Keratinocyte (primary cell): ENCODE measurements at regions not wholly inside any gene's neighbourhood (a gene's known extent, or its start where the extent isn't known, plus 50 kb on each side); places are given as distances from the start of the nearest gene placed in this dataset.
"Not testable (repeated sequence)": the region's sequence is repeated elsewhere in the genome, so short reads cannot be mapped to it uniquely, and the experiment has no call there.

ENCODE experiments used
- DNase-seq: peaks from one replicate; pipeline ENCODE4 v3.0.0-alpha.2; 2011; ENCODE audit warnings: low read depth, missing footprints, low spot score
- FAIRE-seq: peaks from 2 replicates; lab custom pipeline; 2011; peaks lifted over from hg19 to GRCh38; lab: Jason Lieb, UNC
- H2AFZ ChIP-seq: 2 replicates; pipeline ENCODE4 v1.6.0; 2012; ENCODE audit warnings: low read length, control low read depth, inconsistent platforms; ENCODE audit not compliant: control insufficient read depth
- H3K27ac ChIP-seq: 2 replicates; pipeline ENCODE4 v1.5.1; 2011; ENCODE audit warnings: low read length; ENCODE audit not compliant: control insufficient read depth, insufficient read depth
- H3K27me3 ChIP-seq: 3 replicates; pipeline ENCODE4 v1.6.0; 2011; ENCODE audit warnings: low read length; ENCODE audit not compliant: control insufficient read depth, insufficient read depth; ENCODE audit errors: extremely low read depth
- H3K36me3 ChIP-seq, 2 experiments: 2 replicates in 1 of 2; 3 replicates in 1 of 2; pipeline ENCODE4 v1.5.1; 2011; ENCODE audit warnings: low read length in 2 of 2, mild to moderate bottlenecking in 1 of 2; ENCODE audit not compliant: control insufficient read depth in 2 of 2, insufficient read depth in 2 of 2; ENCODE audit errors: extremely low read depth in 1 of 2
- H3K4me1 ChIP-seq: 3 replicates; pipeline ENCODE4 v1.5.1; 2011; ENCODE audit warnings: low read length; ENCODE audit not compliant: control insufficient read depth, insufficient read depth; ENCODE audit errors: extremely low read depth
- H3K4me2 ChIP-seq: 3 replicates; pipeline ENCODE4 v1.6.0; 2011; ENCODE audit warnings: low read depth, low read length; ENCODE audit not compliant: control insufficient read depth, insufficient read depth; ENCODE audit errors: extremely low read depth
- H3K4me3 ChIP-seq, 3 experiments: fragments of 200-600 bp in 1 of 3; sonication (generic) in 1 of 3; 2 replicates in 2 of 3; 3 replicates in 1 of 3; pipeline ENCODE4 v1.5.1; 2011 to 2016; ENCODE audit warnings: low read length in 3 of 3, mild to moderate bottlenecking in 3 of 3, control low read depth in 2 of 3, inconsistent platforms in 1 of 3, low read depth in 1 of 3, mixed read lengths in 1 of 3, mixed run types in 1 of 3, moderate library complexity in 1 of 3; ENCODE audit not compliant: control insufficient read depth in 2 of 3, insufficient read depth in 2 of 3; ENCODE audit errors: extremely low read depth in 1 of 3
- H3K79me2 ChIP-seq: 2 replicates; pipeline ENCODE4 v1.6.0; 2012; ENCODE audit warnings: low read length; ENCODE audit not compliant: control insufficient read depth, insufficient read depth
- H3K9ac ChIP-seq: 3 replicates; pipeline ENCODE4 v1.6.0; 2011; ENCODE audit warnings: low read length; ENCODE audit not compliant: control insufficient read depth, insufficient read depth; ENCODE audit errors: extremely low read depth
- H3K9me1 ChIP-seq: 3 replicates; pipeline ENCODE4 v1.6.0; 2011; ENCODE audit warnings: low read length; ENCODE audit not compliant: control insufficient read depth, insufficient read depth; ENCODE audit errors: extremely low read depth
- H3K9me3 ChIP-seq: 2 replicates; pipeline ENCODE4 v1.5.1; 2012; ENCODE audit warnings: low read depth, low read length; ENCODE audit not compliant: control insufficient read depth
- H4K20me1 ChIP-seq: 3 replicates; pipeline ENCODE4 v1.6.0; 2011; ENCODE audit warnings: low read length; ENCODE audit not compliant: control insufficient read depth, insufficient read depth; ENCODE audit errors: extremely low read depth
- EZH2 ChIP-seq: IDR thresholded peaks from one replicate; pipeline ENCODE4 v1.6.1; 2012; ENCODE audit warnings: inconsistent platforms, mild to moderate bottlenecking, low read length, moderate library complexity
- dilution Hi-C: fragments of 300-500 bp; cut with MboI; formaldehyde crosslinking; loops from one replicate; pipeline ENCODE4 v1.7.0; 2020; ENCODE audit warnings: low sequenced_read_pairs; ENCODE audit not compliant: extremely low pct_ligation_motif_present
- TF ChIP-seq, protein P1 (sequence below), 3 experiments: IDR thresholded peaks in 1 of 3; conservative IDR thresholded peaks in 1 of 3; optimal IDR thresholded peaks in 1 of 3; 2 replicates in 2 of 3; 3 replicates in 1 of 3; pipeline versions ENCODE3 to v1.5.1; 2011; ENCODE audit warnings: low read length in 3 of 3, mild to moderate bottlenecking in 3 of 3, moderate library complexity in 2 of 3, control low read depth in 1 of 3, inconsistent platforms in 1 of 3; ENCODE audit not compliant: insufficient read depth in 2 of 3; ENCODE audit errors: extremely low read depth in 1 of 3

DNA sequence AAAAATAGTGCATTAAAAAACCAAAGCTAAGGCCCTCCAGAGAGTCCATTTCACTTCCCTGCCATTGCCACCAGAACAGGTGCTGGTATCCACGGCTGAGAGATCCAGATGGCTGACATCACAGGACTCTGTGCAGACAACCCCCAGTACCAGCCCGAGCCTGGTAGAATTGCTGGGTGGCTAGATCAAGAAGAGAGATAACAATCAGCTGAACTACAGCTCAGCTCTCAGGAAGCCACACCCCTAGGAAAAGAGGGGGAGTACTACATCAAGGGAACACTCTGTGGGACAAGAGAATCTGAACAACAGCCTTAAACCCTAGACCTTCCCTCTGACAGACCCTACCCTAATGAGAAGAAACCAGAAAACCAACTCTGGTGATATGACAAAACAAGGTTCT is 73.8 kb upstream of the SLIT3 start:
- H3K4me3 ChIP-seq, result no peak overlapping the region
- FAIRE-seq (no peak), DNase-seq (no peak)
- no peaks in the 10 kb centered on the region for H3K9me1 ChIP-seq
- H2AFZ ChIP-seq, result peak overlapping the region; percentile 20
- H3K4me2 ChIP-seq, result no peak overlapping the region
- H3K9me3 ChIP-seq, result no peaks in the 10 kb centered on the region
- no peaks in the 10 kb centered on the region for H3K79me2 ChIP-seq
- no peak overlapping the region for H3K27ac ChIP-seq
- TF ChIP-seq, protein P1, sequence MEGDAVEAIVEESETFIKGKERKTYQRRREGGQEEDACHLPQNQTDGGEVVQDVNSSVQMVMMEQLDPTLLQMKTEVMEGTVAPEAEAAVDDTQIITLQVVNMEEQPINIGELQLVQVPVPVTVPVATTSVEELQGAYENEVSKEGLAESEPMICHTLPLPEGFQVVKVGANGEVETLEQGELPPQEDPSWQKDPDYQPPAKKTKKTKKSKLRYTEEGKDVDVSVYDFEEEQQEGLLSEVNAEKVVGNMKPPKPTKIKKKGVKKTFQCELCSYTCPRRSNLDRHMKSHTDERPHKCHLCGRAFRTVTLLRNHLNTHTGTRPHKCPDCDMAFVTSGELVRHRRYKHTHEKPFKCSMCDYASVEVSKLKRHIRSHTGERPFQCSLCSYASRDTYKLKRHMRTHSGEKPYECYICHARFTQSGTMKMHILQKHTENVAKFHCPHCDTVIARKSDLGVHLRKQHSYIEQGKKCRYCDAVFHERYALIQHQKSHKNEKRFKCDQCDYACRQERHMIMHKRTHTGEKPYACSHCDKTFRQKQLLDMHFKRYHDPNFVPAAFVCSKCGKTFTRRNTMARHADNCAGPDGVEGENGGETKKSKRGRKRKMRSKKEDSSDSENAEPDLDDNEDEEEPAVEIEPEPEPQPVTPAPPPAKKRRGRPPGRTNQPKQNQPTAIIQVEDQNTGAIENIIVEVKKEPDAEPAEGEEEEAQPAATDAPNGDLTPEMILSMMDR (optimal IDR thresholded peaks at IDR 0.05 in 1 of 3, IDR thresholded peaks at IDR 0.05 in 1 of 3, conservative IDR thresholded peaks at IDR 0.05 in 1 of 3; ENCODE audit: extremely low read depth in 1 of 3, insufficient read depth in 2 of 3, low read length in 3 of 3), result no peak
- no peak for TF ChIP-seq EZH2
- dilution Hi-C loops, result no loop called here
- no peaks in the 10 kb centered on the region for H4K20me1 ChIP-seq
- no peaks in the 10 kb centered on the region for H3K36me3 ChIP-seq
- no peak overlapping the region for H3K9ac ChIP-seq
- no peaks in the 10 kb centered on the region for H3K4me1 ChIP-seq
- H3K27me3 ChIP-seq, result no peaks in the 10 kb centered on the region

DNA sequence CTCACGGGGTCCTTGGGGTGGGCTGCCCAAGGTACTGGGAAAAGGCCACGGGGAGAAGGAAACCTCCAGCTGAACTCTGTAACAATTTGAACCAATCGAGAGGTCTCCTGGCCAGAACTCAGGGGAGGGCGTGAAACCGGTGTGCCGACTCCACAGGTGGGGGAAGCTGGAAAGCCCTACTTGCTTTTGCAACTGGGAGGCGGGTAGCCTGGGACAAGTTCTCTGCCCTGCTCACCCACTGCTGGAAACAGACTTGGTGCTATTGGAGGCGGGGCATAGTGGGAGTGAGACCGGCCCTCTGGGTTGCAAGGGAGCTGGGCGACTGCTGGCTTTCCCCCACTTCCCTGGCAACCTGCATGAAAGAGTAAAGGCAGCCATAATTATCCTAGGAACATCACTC is 73.2 kb upstream of the SLIT3 start:
- Histone ChIP-seq H3K9me3 (no peaks in the 10 kb centered on the region), H3K27me3 (no peaks in the 10 kb centered on the region), H3K79me2 (no peaks in the 10 kb centered on the region), H3K4me2 (no peak overlapping the region), H3K4me3 (no peak overlapping the region), H3K9me1 (no peaks in the 10 kb centered on the region), H3K36me3 (no peaks in the 10 kb centered on the region), H3K9ac (no peak overlapping the region), H2AFZ (no peak overlapping the region), H3K27ac (no peak overlapping the region), H3K4me1 (no peaks in the 10 kb centered on the region), H4K20me1 (no peaks in the 10 kb centered on the region)
- FAIRE-seq (no peak), DNase-seq (no peak)
- TF ChIP-seq EZH2, result no peak
- TF ChIP-seq, protein P1 (optimal IDR thresholded peaks at IDR 0.05 in 1 of 3, IDR thresholded peaks at IDR 0.05 in 1 of 3, conservative IDR thresholded peaks at IDR 0.05 in 1 of 3; ENCODE audit: extremely low read depth in 1 of 3, insufficient read depth in 2 of 3, low read length in 3 of 3), result no peak
- dilution Hi-C loops, result no loop called here

DNA sequence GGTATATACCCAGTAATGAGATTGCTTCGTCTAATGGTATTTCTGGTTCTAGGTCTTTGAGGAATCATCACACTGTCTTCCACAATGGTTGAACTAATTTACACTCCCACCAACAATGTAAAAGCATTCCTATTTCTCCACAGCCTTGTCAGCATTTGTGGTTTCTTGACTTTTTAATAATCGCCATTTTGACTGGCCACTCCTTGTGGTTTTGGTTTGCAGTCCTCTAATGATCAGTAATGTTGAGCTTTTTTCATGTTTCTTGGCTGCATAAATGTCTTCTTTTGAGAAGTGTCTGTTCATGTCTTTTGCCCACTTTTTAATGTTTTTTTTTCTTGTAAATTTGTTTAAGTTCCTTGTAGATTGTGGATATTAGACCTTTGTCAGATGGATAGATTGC is 70.9 kb upstream of the SLIT3 start:
- FAIRE-seq, H3K4me3 ChIP-seq, dilution Hi-C loops, H3K79me2 ChIP-seq, H4K20me1 ChIP-seq, H3K27me3 ChIP-seq, H3K9me1 ChIP-seq, H3K36me3 ChIP-seq, H3K9ac ChIP-seq, H3K9me3 ChIP-seq, DNase-seq, H3K27ac ChIP-seq, H3K4me2 ChIP-seq, H2AFZ ChIP-seq, H3K4me1 ChIP-seq: not testable (repeated sequence)
